Stimulated activated CD4-positive, alpha-beta T cell treated with anti-CD3 and anti-CD28 coated beads, Interleukin-2, amount 100 ng/mL, for 48 hours (primary cell): ENCODE measurements at regions not wholly inside any gene's neighbourhood (a gene's known extent, or its start where the extent isn't known, plus 50 kb on each side); places are given as distances from the start of the nearest gene placed in this dataset.

Experiments
- DNase-seq, 2 donors: peaks; one replicate each; pipeline ENCODE4 v3.0.0-alpha.2; 2020

DNA sequence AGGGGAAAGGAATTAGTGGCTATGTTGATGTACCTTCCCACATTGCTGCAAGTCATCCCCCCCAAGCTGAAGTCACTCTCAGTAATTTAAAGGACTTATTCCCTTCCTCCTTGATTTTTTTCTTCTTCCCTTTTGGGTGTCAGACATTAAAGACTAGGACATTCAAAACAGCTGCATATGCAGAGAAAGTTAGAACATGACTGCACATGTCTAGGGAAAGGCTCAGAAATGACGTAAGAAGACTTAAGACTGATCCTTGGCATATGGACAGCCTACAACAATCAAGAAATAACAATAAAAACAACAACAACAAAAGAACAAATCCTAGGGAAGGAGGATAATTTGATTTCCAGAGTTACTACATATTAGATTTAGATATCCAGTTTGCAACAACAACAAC is 997.5 kb downstream of the TLE4 start:
- DNase-seq: no peak

DNA sequence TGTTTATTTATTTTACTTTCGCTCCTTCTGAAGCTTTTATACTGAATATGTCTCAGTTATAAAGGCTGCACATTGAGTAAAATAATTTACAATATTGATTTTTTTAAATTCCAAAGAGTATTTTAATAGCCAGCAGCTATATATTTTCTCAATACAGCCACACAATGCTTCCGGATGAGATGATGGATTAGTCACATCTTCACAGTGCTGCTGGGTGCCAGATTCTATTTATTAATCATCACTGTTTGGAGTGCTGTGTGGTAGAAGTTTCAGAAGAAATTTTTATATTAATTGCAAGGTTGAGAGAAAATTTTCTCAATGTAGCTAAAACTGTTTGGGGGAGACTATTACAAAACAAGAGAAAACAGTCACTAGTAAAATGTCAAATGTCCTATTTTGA is 989.8 kb downstream of the TLE4 start:
- DNase-seq: no peak

GRCh38 chr9:80560976-80561375 is 989.2 kb downstream of the TLE4 start:
- DNase-seq: no peak

GRCh38 chr9:80557256-80557655 is 985.5 kb downstream of the TLE4 start:
- DNase-seq: no peak

DNA sequence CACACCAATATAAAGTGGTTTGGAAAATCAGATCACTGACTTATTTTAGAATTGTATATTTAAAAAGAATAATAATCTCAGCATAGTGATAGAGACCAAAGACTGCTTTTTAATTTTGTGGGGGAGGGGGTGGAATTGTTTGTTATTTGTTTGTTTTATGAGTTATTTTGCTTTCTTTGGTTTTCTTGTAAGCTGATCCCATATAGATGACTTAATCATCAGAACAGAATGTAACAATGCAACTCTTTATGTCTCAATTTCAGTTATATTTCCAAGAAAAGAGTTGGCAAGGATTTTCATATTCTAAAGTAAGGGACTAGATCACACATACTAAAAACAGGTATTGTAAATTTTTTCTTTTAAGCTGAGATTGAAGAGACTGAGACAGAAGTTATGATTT is 984.9 kb downstream of the TLE4 start:
- no peak for DNase-seq

- no peak for DNase-seq
Measured at GRCh38 chr9:80555782-80556325, 984.1 kb downstream of the TLE4 start.

- DNase-seq: no peak
Measured at GRCh38 chr9:80554856-80555255, 983.1 kb downstream of the TLE4 start.

- no peak for DNase-seq
Measured at GRCh38 chr9:80554301-80554700, 982.5 kb downstream of the TLE4 start.

- DNase-seq: no peak
Measured at GRCh38 chr9:80552931-80553330, 981.2 kb downstream of the TLE4 start.

- DNase-seq: no peak
Measured at GRCh38 chr9:80550181-80550580, 978.4 kb downstream of the TLE4 start.

GRCh38 chr9:80547613-80548012 is 975.8 kb downstream of the TLE4 start:
- DNase-seq: no peak

- no peak for DNase-seq
Measured at GRCh38 chr9:80540387-80540786, 968.6 kb downstream of the TLE4 start.

DNA sequence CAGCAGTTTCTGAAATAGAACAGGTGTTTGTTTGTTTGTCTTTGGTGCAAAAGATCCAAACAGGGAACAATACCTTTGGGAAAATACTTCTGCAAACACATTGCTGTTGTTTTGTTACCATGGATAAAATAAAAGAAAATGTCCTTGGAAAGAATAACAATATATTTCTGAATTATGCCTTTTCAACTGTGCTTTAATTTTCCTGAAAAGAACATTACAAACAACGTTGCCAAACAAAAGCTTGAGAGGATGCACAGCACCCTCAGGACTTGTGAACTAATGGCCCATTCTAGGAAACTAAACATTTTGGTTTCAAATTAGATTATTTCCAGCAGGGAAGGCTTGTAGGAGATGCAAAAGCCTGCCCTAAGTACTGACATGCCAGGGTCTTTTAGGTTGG is 967.2 kb downstream of the TLE4 start:
- DNase-seq: no peak

- DNase-seq: no peak
Measured at GRCh38 chr9:80522465-80522864, 950.7 kb downstream of the TLE4 start.

DNA sequence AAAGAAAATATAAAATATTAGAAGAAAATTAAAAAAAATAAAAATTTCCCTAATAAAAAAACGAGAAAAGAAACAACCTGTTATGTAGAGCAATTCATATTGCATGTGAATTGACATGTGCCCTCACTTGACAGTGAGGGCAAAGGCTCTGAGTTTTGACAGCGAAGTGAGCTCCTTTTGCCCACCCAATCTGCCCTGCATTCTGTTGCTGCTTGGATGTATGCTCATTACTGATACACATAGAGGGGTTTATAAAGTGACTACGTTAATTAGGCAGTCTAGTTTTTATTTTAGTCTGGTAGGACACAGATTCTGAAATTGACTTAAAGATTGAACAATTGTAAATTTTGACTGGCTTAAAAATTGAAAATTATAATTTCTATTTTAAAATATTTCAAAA is 949.4 kb downstream of the TLE4 start:
- no peak for DNase-seq

DNA sequence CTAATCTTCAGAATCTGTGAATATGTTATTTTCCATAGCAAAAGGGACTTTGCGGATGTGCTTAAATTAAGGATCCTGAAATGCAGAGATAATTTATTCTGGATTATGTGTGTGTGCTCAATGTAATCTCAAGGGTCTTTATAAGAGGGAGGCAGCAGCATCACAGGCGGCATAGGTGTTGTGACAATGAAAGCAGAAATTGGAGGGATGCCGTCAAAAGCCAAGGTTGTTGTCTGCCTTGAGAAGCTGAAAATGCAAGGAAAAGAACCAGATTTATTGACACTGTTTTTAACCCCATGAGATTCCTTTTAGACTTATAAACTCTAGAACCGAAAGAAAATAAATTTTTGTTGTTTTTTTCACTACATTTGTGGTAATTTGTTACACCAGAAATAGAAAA is 948.5 kb downstream of the TLE4 start:
- DNase-seq: no peak

GRCh38 chr9:80518441-80518840 is 946.7 kb downstream of the TLE4 start:
- no peak for DNase-seq

GRCh38 chr9:80516679-80517078 is 944.9 kb downstream of the TLE4 start:
- no peak for DNase-seq

DNA sequence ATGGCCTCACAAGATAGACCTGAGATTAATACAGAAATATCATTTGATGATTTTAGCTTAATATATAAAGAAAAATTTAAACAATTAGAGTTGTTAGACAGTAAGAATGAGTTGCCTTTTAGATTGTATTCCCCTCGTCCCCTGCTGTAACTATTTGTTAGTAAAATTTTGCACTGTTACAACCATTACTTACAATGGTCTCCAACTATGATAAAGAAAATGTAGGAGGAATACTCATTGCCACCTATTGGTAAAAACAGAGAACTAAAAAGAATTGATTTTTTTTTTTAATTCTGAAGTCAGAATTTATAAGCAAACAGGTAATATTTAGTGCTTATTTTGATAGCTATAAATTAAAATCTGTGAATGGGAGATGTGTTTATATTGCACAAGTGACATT is 937.6 kb downstream of the TLE4 start:
- no peak for DNase-seq

GRCh38 chr9:80507611-80508010 is 935.8 kb downstream of the TLE4 start:
- no peak for DNase-seq

- no peak for DNase-seq
Measured at GRCh38 chr9:80504601-80505230, 933.0 kb downstream of the TLE4 start.

DNA sequence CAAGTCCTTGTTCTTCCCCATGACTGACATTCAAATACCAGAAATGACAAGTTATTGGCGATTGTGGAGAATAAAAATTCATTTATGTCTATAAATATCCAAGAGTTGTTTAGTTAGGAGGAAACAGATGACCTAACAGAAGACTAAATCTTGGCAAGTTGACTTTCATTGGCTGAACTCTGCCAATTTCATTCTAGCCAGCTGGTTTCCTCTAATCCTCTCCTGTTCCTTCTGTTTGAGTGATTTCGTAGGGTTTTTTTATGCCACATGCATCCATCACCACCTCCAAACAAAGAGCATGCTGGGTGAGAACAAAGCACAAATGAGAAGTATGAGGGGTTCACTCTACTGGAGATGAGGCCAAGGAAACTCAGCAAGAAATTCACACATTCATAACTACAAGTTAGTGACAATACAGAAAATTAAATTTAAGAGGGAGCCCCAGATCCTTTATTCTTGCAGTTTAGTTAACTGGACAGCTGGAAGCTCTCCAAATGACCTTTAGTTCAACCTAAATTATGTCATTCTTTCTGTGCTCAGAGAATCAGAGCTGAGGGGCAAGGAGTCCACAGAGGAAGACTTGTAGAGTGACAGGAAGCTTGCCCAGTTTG is 932.0 kb downstream of the TLE4 start:
- DNase-seq: no peak

GRCh38 chr9:80502306-80502705 is 930.5 kb downstream of the TLE4 start:
- no peak for DNase-seq

GRCh38 chr9:80501635-80502034 is 929.9 kb downstream of the TLE4 start:
- DNase-seq: no peak

GRCh38 chr9:80500300-80500699 is 928.5 kb downstream of the TLE4 start:
- no peak for DNase-seq
